Parathyroid adenoma (tissue), 2 donors: ENCODE measurements at regions not wholly inside any gene's neighbourhood (a gene's known extent, or its start where the extent isn't known, plus 50 kb on each side); places are given as distances from the start of the nearest gene placed in this dataset.

ENCODE experiments used
- H2AFZ ChIP-seq: fragments of 300-600 bp; sonication (generic); one replicate; pipeline ENCODE4 v1.7.0; 2017; ENCODE audit warnings: antibody characterized with exemption, mild to moderate bottlenecking
- H3K27ac ChIP-seq: fragments of 300-600 bp; sonication (generic); one replicate; pipeline ENCODE4 v1.7.0; 2017
- H3K27me3 ChIP-seq: fragments of 300-600 bp; sonication (generic); one replicate; pipeline ENCODE4 v1.7.0; 2017; ENCODE audit warnings: low read length; ENCODE audit not compliant: control insufficient read depth, insufficient read depth
- H3K36me3 ChIP-seq: fragments of 300-600 bp; sonication (generic); one replicate; pipeline ENCODE4 v1.7.0; 2017; ENCODE audit warnings: low read length; ENCODE audit not compliant: control insufficient read depth, insufficient read depth
- H3K4me1 ChIP-seq: fragments of 300-600 bp; sonication (generic); one replicate; pipeline ENCODE4 v1.7.0; 2017; ENCODE audit warnings: control low read depth
- H3K4me2 ChIP-seq: fragments of 300-600 bp; sonication (generic); one replicate; pipeline ENCODE4 v1.7.0; 2017; ENCODE audit warnings: low read length
- H3K4me3 ChIP-seq: fragments of 300-600 bp; sonication (generic); one replicate; pipeline ENCODE4 v1.7.0; 2017; ENCODE audit warnings: low read depth, low read length
- H3K79me2 ChIP-seq: fragments of 300-600 bp; sonication (generic); one replicate; pipeline ENCODE4 v1.7.0; 2017; ENCODE audit warnings: control low read depth
- H3K9ac ChIP-seq: fragments of 300-600 bp; sonication (generic); one replicate; pipeline ENCODE4 v1.7.0; 2017; ENCODE audit warnings: mild to moderate bottlenecking
- H3K9me3 ChIP-seq: fragments of 300-600 bp; sonication (generic); one replicate; pipeline ENCODE4 v1.7.0; 2017; ENCODE audit warnings: low read length; ENCODE audit not compliant: control insufficient read depth
- TF ChIP-seq, protein P1 (sequence below): fragments of 300-600 bp; sonication (generic); IDR thresholded peaks from one replicate; pipeline ENCODE4 v1.7.0; 2017; ENCODE audit warnings: antibody characterized with exemption, mild to moderate bottlenecking
- donor health status: primary hyperparathyroidism.

DNA sequence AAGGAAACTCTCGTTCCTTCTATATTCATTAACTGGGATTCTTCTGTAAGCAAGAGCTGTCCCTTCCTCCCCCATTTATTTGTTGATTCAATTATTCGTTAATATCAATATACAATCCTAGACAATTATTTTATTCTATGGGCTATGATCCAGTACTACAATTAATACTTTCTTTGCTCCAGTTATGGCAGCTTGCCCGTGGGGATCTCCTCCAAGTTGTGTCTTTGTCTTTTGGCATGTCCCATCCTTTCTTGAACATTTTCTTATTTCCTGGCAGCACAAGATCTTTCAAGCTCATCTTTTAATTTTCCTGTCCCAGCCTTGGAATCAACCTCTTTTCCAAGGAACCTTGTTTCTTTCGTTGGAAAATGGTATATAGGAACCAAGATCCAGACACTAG is 249.3 kb downstream of the GAS1 start:
- no peak overlapping the region for H3K4me2 ChIP-seq
- peaks cover 3% of the 10 kb centered on the region for H3K4me1 ChIP-seq
- H3K27ac ChIP-seq, result no peak overlapping the region
- H3K9me3 ChIP-seq, result no peaks in the 10 kb centered on the region
- no peaks in the 10 kb centered on the region for H3K27me3 ChIP-seq
- no peak overlapping the region for H2AFZ ChIP-seq
- no peak overlapping the region for H3K4me3 ChIP-seq
- no peaks in the 10 kb centered on the region for H3K36me3 ChIP-seq
- no peaks in the 10 kb centered on the region for H3K79me2 ChIP-seq
- TF ChIP-seq, protein P1, sequence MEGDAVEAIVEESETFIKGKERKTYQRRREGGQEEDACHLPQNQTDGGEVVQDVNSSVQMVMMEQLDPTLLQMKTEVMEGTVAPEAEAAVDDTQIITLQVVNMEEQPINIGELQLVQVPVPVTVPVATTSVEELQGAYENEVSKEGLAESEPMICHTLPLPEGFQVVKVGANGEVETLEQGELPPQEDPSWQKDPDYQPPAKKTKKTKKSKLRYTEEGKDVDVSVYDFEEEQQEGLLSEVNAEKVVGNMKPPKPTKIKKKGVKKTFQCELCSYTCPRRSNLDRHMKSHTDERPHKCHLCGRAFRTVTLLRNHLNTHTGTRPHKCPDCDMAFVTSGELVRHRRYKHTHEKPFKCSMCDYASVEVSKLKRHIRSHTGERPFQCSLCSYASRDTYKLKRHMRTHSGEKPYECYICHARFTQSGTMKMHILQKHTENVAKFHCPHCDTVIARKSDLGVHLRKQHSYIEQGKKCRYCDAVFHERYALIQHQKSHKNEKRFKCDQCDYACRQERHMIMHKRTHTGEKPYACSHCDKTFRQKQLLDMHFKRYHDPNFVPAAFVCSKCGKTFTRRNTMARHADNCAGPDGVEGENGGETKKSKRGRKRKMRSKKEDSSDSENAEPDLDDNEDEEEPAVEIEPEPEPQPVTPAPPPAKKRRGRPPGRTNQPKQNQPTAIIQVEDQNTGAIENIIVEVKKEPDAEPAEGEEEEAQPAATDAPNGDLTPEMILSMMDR, result no peak
- H3K9ac ChIP-seq, result no peak overlapping the region

DNA sequence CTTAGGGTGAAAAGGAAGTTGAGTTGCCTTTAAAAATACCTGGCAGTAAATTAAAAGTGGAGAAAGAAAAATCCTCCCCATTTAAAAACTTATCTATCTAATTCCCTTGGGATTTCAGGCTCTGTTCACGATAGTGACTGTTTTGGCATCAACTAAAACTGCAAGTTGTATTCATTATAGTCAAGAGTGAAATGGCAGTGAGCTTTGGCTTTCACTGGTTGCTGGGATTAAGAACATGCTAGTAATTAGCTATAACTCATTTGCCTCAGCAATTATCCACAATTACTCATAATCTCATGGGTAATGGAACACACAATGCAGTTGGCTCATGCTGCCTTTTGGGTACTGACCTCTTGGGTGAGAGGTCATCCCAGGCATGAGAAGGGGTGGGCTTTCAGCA is 250.1 kb downstream of the GAS1 start:
- H3K27me3 ChIP-seq, result no peaks in the 10 kb centered on the region
- H3K4me2 ChIP-seq, result no peak overlapping the region
- H2AFZ ChIP-seq, result no peak overlapping the region
- no peaks in the 10 kb centered on the region for H3K36me3 ChIP-seq
- H3K27ac ChIP-seq, result no peak overlapping the region
- H3K9me3 ChIP-seq, result no peaks in the 10 kb centered on the region
- peaks cover 3% of the 10 kb centered on the region for H3K4me1 ChIP-seq
- no peak overlapping the region for H3K4me3 ChIP-seq
- TF ChIP-seq, protein P1, result no peak
- H3K79me2 ChIP-seq, result no peaks in the 10 kb centered on the region
- H3K9ac ChIP-seq, result no peak overlapping the region

DNA sequence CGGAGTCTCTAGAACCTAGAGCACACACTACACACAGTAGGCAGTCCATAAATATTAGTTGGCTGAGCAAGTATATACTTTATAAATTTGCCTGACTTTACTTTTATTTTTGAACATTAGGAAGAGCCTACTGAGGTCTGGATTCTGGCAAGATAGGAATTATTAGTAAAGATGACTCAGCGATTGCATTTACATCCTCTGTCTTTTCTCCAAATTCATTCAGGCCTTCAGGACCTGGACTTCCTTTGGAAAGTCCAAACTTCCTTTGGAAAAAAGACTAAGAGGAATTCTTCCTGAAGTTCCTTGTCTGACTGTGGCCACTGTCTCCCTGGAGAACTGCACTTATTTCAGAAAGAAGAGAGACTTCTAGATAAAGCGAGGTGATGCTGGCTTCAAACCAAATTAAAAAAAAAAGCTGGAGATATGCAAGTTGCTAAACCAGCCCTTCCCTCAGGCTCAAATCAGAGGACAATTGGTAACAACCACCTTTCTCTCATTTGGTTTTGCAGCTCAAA is 251.3 kb downstream of the GAS1 start:
- H3K4me2 ChIP-seq, result no peak overlapping the region
- no peaks in the 10 kb centered on the region for H3K36me3 ChIP-seq
- H2AFZ ChIP-seq, result no peak overlapping the region
- H3K79me2 ChIP-seq, result no peaks in the 10 kb centered on the region
- no peaks in the 10 kb centered on the region for H3K27me3 ChIP-seq
- no peak overlapping the region for H3K9ac ChIP-seq
- no peak overlapping the region for H3K4me3 ChIP-seq
- TF ChIP-seq, protein P1, result no peak
- H3K9me3 ChIP-seq, result no peaks in the 10 kb centered on the region
- H3K27ac ChIP-seq, result no peak overlapping the region
- peaks cover 3% of the 10 kb centered on the region for H3K4me1 ChIP-seq

DNA sequence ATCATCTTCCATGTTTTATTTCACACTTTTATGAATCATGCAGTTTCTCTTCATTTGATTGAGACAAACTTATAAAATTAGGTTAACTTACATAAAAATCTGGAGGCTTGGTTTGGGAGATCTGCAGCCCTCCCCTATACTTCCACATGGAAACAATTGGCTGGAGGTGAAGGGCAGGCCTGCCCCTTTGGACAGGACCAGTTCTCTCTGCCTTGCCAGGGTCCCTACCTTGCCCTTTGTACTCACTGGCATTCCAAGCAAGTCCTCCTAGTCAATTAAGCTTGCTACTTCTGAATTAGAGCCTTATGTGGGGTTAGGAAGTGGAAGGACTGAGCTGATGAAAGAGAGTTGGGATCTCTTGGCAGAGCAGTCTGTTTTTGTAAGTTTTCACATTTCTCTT is 257.3 kb downstream of the GAS1 start:
- no peak overlapping the region for H3K9ac ChIP-seq

DNA sequence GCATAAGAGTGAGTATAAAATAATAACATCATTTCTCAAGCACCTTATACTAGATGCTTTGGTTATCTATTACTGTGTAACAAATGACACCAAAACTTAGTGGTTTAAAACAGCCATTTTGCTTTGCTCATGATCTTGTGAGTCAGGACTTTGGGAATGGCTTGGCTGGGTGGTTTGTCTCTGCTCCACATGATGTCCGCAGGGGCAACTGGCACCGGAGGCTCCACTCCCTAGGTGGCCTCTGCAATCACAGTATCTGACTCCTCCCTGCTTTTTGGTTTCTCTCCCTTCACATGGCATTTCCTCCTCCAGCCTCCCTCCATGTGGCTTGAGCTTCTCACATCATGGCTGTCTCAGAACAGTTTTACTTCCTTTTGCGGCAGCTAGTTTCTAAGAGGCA is 259.5 kb downstream of the GAS1 start:
- H3K4me3 ChIP-seq, result no peak overlapping the region
- H3K4me2 ChIP-seq, result no peak overlapping the region
- TF ChIP-seq, protein P1, result no peak
- H3K4me1 ChIP-seq, result no peaks in the 10 kb centered on the region
- no peaks in the 10 kb centered on the region for H3K9me3 ChIP-seq
- H3K27ac ChIP-seq, result no peak overlapping the region
- H3K36me3 ChIP-seq, result no peaks in the 10 kb centered on the region
- no peak overlapping the region for H2AFZ ChIP-seq
- H3K27me3 ChIP-seq, result no peaks in the 10 kb centered on the region
- no peaks in the 10 kb centered on the region for H3K79me2 ChIP-seq
- no peak overlapping the region for H3K9ac ChIP-seq

More for the DNA sequence above, 257.3 kb downstream of the GAS1 start:
- H3K79me2 ChIP-seq, result no peaks in the 10 kb centered on the region
- no peak overlapping the region for H3K4me2 ChIP-seq
- no peak overlapping the region for H3K4me3 ChIP-seq
- no peaks in the 10 kb centered on the region for H3K36me3 ChIP-seq
- no peak overlapping the region for H2AFZ ChIP-seq
- no peak overlapping the region for H3K27ac ChIP-seq
- no peaks in the 10 kb centered on the region for H3K4me1 ChIP-seq
- no peaks in the 10 kb centered on the region for H3K9me3 ChIP-seq
- TF ChIP-seq, protein P1, result no peak
- H3K27me3 ChIP-seq, result no peaks in the 10 kb centered on the region
